ENCODE measurements at regions not wholly inside any gene's neighbourhood (a gene's known extent, or its start where the extent isn't known, plus 50 kb on each side); places are given as distances from the start of the nearest gene placed in this dataset.
"Not testable (repeated sequence)": the region's sequence is repeated elsewhere in the genome, so short reads cannot be mapped to it uniquely, and the experiment has no call there.

- peaks cover 0 to 2% of the 10 kb centered on the region in 2 donors for H3K9me3 ChIP-seq (ENCODE audit: control insufficient read depth in 2 of 2, low read length in 2 of 2)
- no peak overlapping the region for H3K9ac ChIP-seq (ENCODE audit: low read length in 2 of 2)
- no peaks in the 10 kb centered on the region for H3K4me1 ChIP-seq (ENCODE audit: control insufficient read depth, insufficient read depth, low read length)
- H3K4me3 ChIP-seq (ENCODE audit: low read length in 2 of 2): no peak overlapping the region
- H3K36me3 ChIP-seq (ENCODE audit: control insufficient read depth in 2 of 2, insufficient read depth in 2 of 2, low read length in 2 of 2): no peaks in the 10 kb centered on the region
- H3K27me3 ChIP-seq (ENCODE audit: control insufficient read depth in 1 of 2, insufficient read depth in 2 of 2, low read length in 2 of 2): no peaks in the 10 kb centered on the region
- H3K27ac ChIP-seq (ENCODE audit: low read length): no peak overlapping the region
Observed at GRCh38 chr2:66271777-66272176, 163.1 kb upstream of the MEIS1 start.

- Histone ChIP-seq H3K4me3 (ENCODE audit: low read length in 2 of 2) (no peak overlapping the region), H3K4me1 (ENCODE audit: control insufficient read depth, insufficient read depth, low read length) (no peaks in the 10 kb centered on the region), H3K27me3 (ENCODE audit: control insufficient read depth in 1 of 2, insufficient read depth in 2 of 2, low read length in 2 of 2) (no peaks in the 10 kb centered on the region), H3K36me3 (ENCODE audit: control insufficient read depth in 2 of 2, insufficient read depth in 2 of 2, low read length in 2 of 2) (no peaks in the 10 kb centered on the region), H3K27ac (ENCODE audit: low read length) (no peak overlapping the region), H3K9me3 (ENCODE audit: control insufficient read depth in 2 of 2, low read length in 2 of 2) (no peaks in the 10 kb centered on the region), H3K9ac (ENCODE audit: low read length in 2 of 2) (no peak overlapping the region)
Observed at GRCh38 chr2:66270247-66270646, 164.7 kb upstream of the MEIS1 start.

- Histone ChIP-seq H3K4me1 (ENCODE audit: control insufficient read depth, insufficient read depth, low read length) (no peaks in the 10 kb centered on the region), H3K36me3 (ENCODE audit: control insufficient read depth in 2 of 2, insufficient read depth in 2 of 2, low read length in 2 of 2) (no peaks in the 10 kb centered on the region), H3K27ac (ENCODE audit: low read length) (no peak overlapping the region), H3K27me3 (ENCODE audit: control insufficient read depth in 1 of 2, insufficient read depth in 2 of 2, low read length in 2 of 2) (no peaks in the 10 kb centered on the region), H3K9me3 (ENCODE audit: control insufficient read depth in 2 of 2, low read length in 2 of 2) (no peaks in the 10 kb centered on the region), H3K9ac (ENCODE audit: low read length in 2 of 2) (no peak overlapping the region), H3K4me3 (ENCODE audit: low read length in 2 of 2) (no peak overlapping the region)
Observed at GRCh38 chr2:66269166-66269565, 165.8 kb upstream of the MEIS1 start.

- H3K27me3 ChIP-seq (ENCODE audit: control insufficient read depth in 1 of 2, insufficient read depth in 2 of 2, low read length in 2 of 2): no peaks in the 10 kb centered on the region
- H3K4me1 ChIP-seq (ENCODE audit: control insufficient read depth, insufficient read depth, low read length): no peaks in the 10 kb centered on the region
- H3K36me3 ChIP-seq (ENCODE audit: control insufficient read depth in 2 of 2, insufficient read depth in 2 of 2, low read length in 2 of 2): no peaks in the 10 kb centered on the region
- no peak overlapping the region for H3K4me3 ChIP-seq (ENCODE audit: low read length in 2 of 2)
- no peak overlapping the region for H3K27ac ChIP-seq (ENCODE audit: low read length)
- no peaks in the 10 kb centered on the region for H3K9me3 ChIP-seq (ENCODE audit: control insufficient read depth in 2 of 2, low read length in 2 of 2)
- no peak overlapping the region for H3K9ac ChIP-seq (ENCODE audit: low read length in 2 of 2)
Observed at GRCh38 chr2:66268756-66269155, 166.2 kb upstream of the MEIS1 start.

- H3K36me3 ChIP-seq (ENCODE audit: control insufficient read depth in 2 of 2, insufficient read depth in 2 of 2, low read length in 2 of 2): no peaks in the 10 kb centered on the region
- H3K9ac ChIP-seq (ENCODE audit: low read length in 2 of 2): no peak overlapping the region
- no peak overlapping the region for H3K27ac ChIP-seq (ENCODE audit: low read length)
- H3K9me3 ChIP-seq (ENCODE audit: control insufficient read depth in 2 of 2, low read length in 2 of 2): no peaks in the 10 kb centered on the region
- no peak overlapping the region for H3K4me3 ChIP-seq (ENCODE audit: low read length in 2 of 2)
- H3K27me3 ChIP-seq (ENCODE audit: control insufficient read depth in 1 of 2, insufficient read depth in 2 of 2, low read length in 2 of 2): no peaks in the 10 kb centered on the region
- H3K4me1 ChIP-seq (ENCODE audit: control insufficient read depth, insufficient read depth, low read length): no peaks in the 10 kb centered on the region
Observed at GRCh38 chr2:66264354-66264753, 170.6 kb upstream of the MEIS1 start.

- no peaks in the 10 kb centered on the region for H3K4me1 ChIP-seq (ENCODE audit: control insufficient read depth, insufficient read depth, low read length)
- H3K36me3 ChIP-seq (ENCODE audit: control insufficient read depth in 2 of 2, insufficient read depth in 2 of 2, low read length in 2 of 2): no peaks in the 10 kb centered on the region
- H3K27me3 ChIP-seq (ENCODE audit: control insufficient read depth in 1 of 2, insufficient read depth in 2 of 2, low read length in 2 of 2): no peaks in the 10 kb centered on the region
- H3K9ac ChIP-seq (ENCODE audit: low read length in 2 of 2): no peak overlapping the region
- H3K9me3 ChIP-seq (ENCODE audit: control insufficient read depth in 2 of 2, low read length in 2 of 2): no peaks in the 10 kb centered on the region
- no peak overlapping the region for H3K4me3 ChIP-seq (ENCODE audit: low read length in 2 of 2)
- H3K27ac ChIP-seq (ENCODE audit: low read length): no peak overlapping the region
Observed at GRCh38 chr2:66255867-66256266, 179.1 kb upstream of the MEIS1 start.

- Histone ChIP-seq H3K4me3 (ENCODE audit: low read length in 2 of 2) (no peak overlapping the region), H3K27ac (ENCODE audit: low read length) (no peak overlapping the region), H3K9ac (ENCODE audit: low read length in 2 of 2) (no peak overlapping the region), H3K9me3 (ENCODE audit: control insufficient read depth in 2 of 2, low read length in 2 of 2) (no peaks in the 10 kb centered on the region), H3K27me3 (ENCODE audit: control insufficient read depth in 1 of 2, insufficient read depth in 2 of 2, low read length in 2 of 2) (no peaks in the 10 kb centered on the region), H3K36me3 (ENCODE audit: control insufficient read depth in 2 of 2, insufficient read depth in 2 of 2, low read length in 2 of 2) (no peaks in the 10 kb centered on the region), H3K4me1 (ENCODE audit: control insufficient read depth, insufficient read depth, low read length) (no peaks in the 10 kb centered on the region)
Observed at GRCh38 chr2:66255136-66255535, 179.8 kb upstream of the MEIS1 start.

GRCh38 chr2:66253066-66253465 lies 181.9 kb upstream of the MEIS1 start:
- H3K36me3 ChIP-seq (ENCODE audit: control insufficient read depth in 2 of 2, insufficient read depth in 2 of 2, low read length in 2 of 2): no peaks in the 10 kb centered on the region
- no peaks in the 10 kb centered on the region for H3K27me3 ChIP-seq (ENCODE audit: control insufficient read depth in 1 of 2, insufficient read depth in 2 of 2, low read length in 2 of 2)
- H3K9ac ChIP-seq (ENCODE audit: low read length in 2 of 2): no peak overlapping the region
- H3K27ac ChIP-seq (ENCODE audit: low read length): no peak overlapping the region
- no peaks in the 10 kb centered on the region for H3K9me3 ChIP-seq (ENCODE audit: control insufficient read depth in 2 of 2, low read length in 2 of 2)
- no peaks in the 10 kb centered on the region for H3K4me1 ChIP-seq (ENCODE audit: control insufficient read depth, insufficient read depth, low read length)
- no peak overlapping the region for H3K4me3 ChIP-seq (ENCODE audit: low read length in 2 of 2)

- Histone ChIP-seq H3K27ac (ENCODE audit: low read length) (no peak overlapping the region), H3K4me3 (ENCODE audit: low read length in 2 of 2) (no peak overlapping the region), H3K36me3 (ENCODE audit: control insufficient read depth in 2 of 2, insufficient read depth in 2 of 2, low read length in 2 of 2) (no peaks in the 10 kb centered on the region), H3K9ac (ENCODE audit: low read length in 2 of 2) (no peak overlapping the region), H3K9me3 (ENCODE audit: control insufficient read depth in 2 of 2, low read length in 2 of 2) (no peaks in the 10 kb centered on the region), H3K4me1 (ENCODE audit: control insufficient read depth, insufficient read depth, low read length) (no peaks in the 10 kb centered on the region), H3K27me3 (ENCODE audit: control insufficient read depth in 1 of 2, insufficient read depth in 2 of 2, low read length in 2 of 2) (no peaks in the 10 kb centered on the region)
Observed at GRCh38 chr2:66252109-66252508, 182.8 kb upstream of the MEIS1 start.

- H3K4me1 ChIP-seq (ENCODE audit: control insufficient read depth, insufficient read depth, low read length): no peaks in the 10 kb centered on the region
- no peaks in the 10 kb centered on the region for H3K27me3 ChIP-seq (ENCODE audit: control insufficient read depth in 1 of 2, insufficient read depth in 2 of 2, low read length in 2 of 2)
- H3K9me3 ChIP-seq (ENCODE audit: control insufficient read depth in 2 of 2, low read length in 2 of 2): no peaks in the 10 kb centered on the region
- no peak overlapping the region for H3K27ac ChIP-seq (ENCODE audit: low read length)
- no peak overlapping the region for H3K9ac ChIP-seq (ENCODE audit: low read length in 2 of 2)
- no peaks in the 10 kb centered on the region for H3K36me3 ChIP-seq (ENCODE audit: control insufficient read depth in 2 of 2, insufficient read depth in 2 of 2, low read length in 2 of 2)
- H3K4me3 ChIP-seq (ENCODE audit: low read length in 2 of 2): no peak overlapping the region
Observed at GRCh38 chr2:66251573-66251972, 183.4 kb upstream of the MEIS1 start.

GRCh38 chr2:66249089-66249488 lies 185.8 kb upstream of the MEIS1 start:
- H3K9me3 ChIP-seq (ENCODE audit: control insufficient read depth in 2 of 2, low read length in 2 of 2): not testable (repeated sequence)

GRCh38 chr2:66243809-66244208 lies 191.1 kb upstream of the MEIS1 start:
- H3K27me3 ChIP-seq (ENCODE audit: control insufficient read depth in 1 of 2, insufficient read depth in 2 of 2, low read length in 2 of 2); H3K4me3 ChIP-seq (ENCODE audit: low read length in 2 of 2); H3K9me3 ChIP-seq (ENCODE audit: control insufficient read depth in 2 of 2, low read length in 2 of 2): not testable (repeated sequence)

More at GRCh38 chr2:66249089-66249488, 185.8 kb upstream of the MEIS1 start:
- not testable (repeated sequence) for H3K27ac ChIP-seq (ENCODE audit: low read length); H3K27me3 ChIP-seq (ENCODE audit: control insufficient read depth in 1 of 2, insufficient read depth in 2 of 2, low read length in 2 of 2); H3K36me3 ChIP-seq (ENCODE audit: control insufficient read depth in 2 of 2, insufficient read depth in 2 of 2, low read length in 2 of 2); H3K4me3 ChIP-seq (ENCODE audit: low read length in 2 of 2); H3K4me1 ChIP-seq (ENCODE audit: control insufficient read depth, insufficient read depth, low read length); H3K9ac ChIP-seq (ENCODE audit: low read length in 2 of 2)

More at GRCh38 chr2:66243809-66244208, 191.1 kb upstream of the MEIS1 start:
- not testable (repeated sequence) for H3K27ac ChIP-seq (ENCODE audit: low read length); H3K9ac ChIP-seq (ENCODE audit: low read length in 2 of 2); H3K4me1 ChIP-seq (ENCODE audit: control insufficient read depth, insufficient read depth, low read length); H3K36me3 ChIP-seq (ENCODE audit: control insufficient read depth in 2 of 2, insufficient read depth in 2 of 2, low read length in 2 of 2)
